ENCODE measurements at regions not wholly inside any gene's neighbourhood (a gene's known extent, or its start where the extent isn't known, plus 50 kb on each side); places are given as distances from the start of the nearest gene placed in this dataset.

- TF ChIP-seq CTCF (IDR thresholded peaks at IDR 0.05 in 8 of 11, conservative IDR thresholded peaks at IDR 0.05 in 3 of 11) (no peak), POLR2AphosphoS5 (IDR thresholded peaks at IDR 0.05) (no peak), POLR2A (IDR thresholded peaks at IDR 0.05) (no peak)
- Histone ChIP-seq H3K4me1 (no peaks in the 10 kb centered on the region), H3K4me3 (no peak overlapping the region), H3K27ac (no peak overlapping the region), H3K27me3 (replicated peaks in 1 of 7) (no peaks in the 10 kb centered on the region), H3K36me3 (no peaks in the 10 kb centered on the region), H3K9me3 (no peaks in the 10 kb centered on the region)
- DNase-seq: no peak
- intact Hi-C loops (cut with DNase I; ENCODE audit: low total_unique reads): no loop called here
These were observed 232.3 kb upstream of the PMFBP1 start for GRCh38 chr16:72404299-72404698.

GRCh38 chr16:72401084-72401361 lies 229.1 kb upstream of the PMFBP1 start:
- H3K36me3 ChIP-seq: no peaks in the 10 kb centered on the region
- H3K27me3 ChIP-seq (replicated peaks in 1 of 7): no peaks in the 10 kb centered on the region
- intact Hi-C loops (cut with DNase I; ENCODE audit: low total_unique reads): no loop called here
- DNase-seq: no peak
- H3K4me3 ChIP-seq: no peak overlapping the region
- H3K27ac ChIP-seq: no peak overlapping the region
- no peaks in the 10 kb centered on the region for H3K9me3 ChIP-seq
- no peak for TF ChIP-seq POLR2AphosphoS5 (IDR thresholded peaks at IDR 0.05)
- TF ChIP-seq POLR2A (IDR thresholded peaks at IDR 0.05): no peak
- TF ChIP-seq CTCF (IDR thresholded peaks at IDR 0.05 in 8 of 11, conservative IDR thresholded peaks at IDR 0.05 in 3 of 11): no peak
- no peaks in the 10 kb centered on the region for H3K4me1 ChIP-seq

- Histone ChIP-seq H3K36me3 (no peaks in the 10 kb centered on the region), H3K4me3 (no peak overlapping the region), H3K27me3 (replicated peaks in 1 of 7) (no peaks in the 10 kb centered on the region), H3K4me1 (no peaks in the 10 kb centered on the region), H3K27ac (no peak overlapping the region), H3K9me3 (peaks cover 0 to 2% (median 0%) of the 10 kb centered on the region in 8 donors)
- no peak for TF ChIP-seq POLR2AphosphoS5 (IDR thresholded peaks at IDR 0.05)
- peak in 9 of 11 experiments; percentile 30 to 71 (median 63) for TF ChIP-seq CTCF (IDR thresholded peaks at IDR 0.05 in 8 of 11, conservative IDR thresholded peaks at IDR 0.05 in 3 of 11)
- WGBS, 5 donors: 42 to 52% (median 47%) methylated on average over 6 of the region's 6 CpGs
- intact Hi-C loops (cut with DNase I; ENCODE audit: low total_unique reads): no loop called here
- DNase-seq: no peak
These were observed 228.5 kb upstream of the PMFBP1 start for GRCh38 chr16:72400257-72401083.

- 82 to 95% (median 91%) methylated on average over 1 of the region's 1 CpG for WGBS, 5 donors
- no peaks in the 10 kb centered on the region for H3K27me3 ChIP-seq (replicated peaks in 1 of 7)
- no peak overlapping the region for H3K4me3 ChIP-seq
- no peak overlapping the region for H3K27ac ChIP-seq
- peaks cover 0 to 9% (median 3%) of the 10 kb centered on the region in 8 donors for H3K9me3 ChIP-seq
- intact Hi-C loops (cut with DNase I; ENCODE audit: low total_unique reads): loop anchor here (10.0 kb wide), 1 partner anchor 1475 kb away; no protein-coding TSS in a partner anchor
- H3K4me1 ChIP-seq: no peaks in the 10 kb centered on the region
- DNase-seq: no peak
- H3K36me3 ChIP-seq: no peaks in the 10 kb centered on the region
- TF ChIP-seq POLR2AphosphoS5 (IDR thresholded peaks at IDR 0.05) (no peak), CTCF (IDR thresholded peaks at IDR 0.05 in 8 of 11, conservative IDR thresholded peaks at IDR 0.05 in 3 of 11) (no peak), POLR2A (IDR thresholded peaks at IDR 0.05) (no peak)
These were observed 227.9 kb upstream of the PMFBP1 start for GRCh38 chr16:72399811-72400210.
